Posterior cingulate gyrus (tissue), 11 donors: ENCODE measurements at regions not wholly inside any gene's neighbourhood (a gene's known extent, or its start where the extent isn't known, plus 50 kb on each side); places are given as distances from the start of the nearest gene placed in this dataset.

ENCODE experiments used
- DNase-seq, 10 donors: peaks; one replicate each; pipeline versions ENCODE4 v3.0.0 to v3.0.0-alpha.2; 2020 to 2021; ENCODE audit warnings: mixed read lengths in 3 of 10
- intact Hi-C: fragments of 100-400 bp; cut with DNase I; formaldehyde crosslinking; loops from one replicate; pipeline ENCODE4 v1.15.1; 2023

DNA sequence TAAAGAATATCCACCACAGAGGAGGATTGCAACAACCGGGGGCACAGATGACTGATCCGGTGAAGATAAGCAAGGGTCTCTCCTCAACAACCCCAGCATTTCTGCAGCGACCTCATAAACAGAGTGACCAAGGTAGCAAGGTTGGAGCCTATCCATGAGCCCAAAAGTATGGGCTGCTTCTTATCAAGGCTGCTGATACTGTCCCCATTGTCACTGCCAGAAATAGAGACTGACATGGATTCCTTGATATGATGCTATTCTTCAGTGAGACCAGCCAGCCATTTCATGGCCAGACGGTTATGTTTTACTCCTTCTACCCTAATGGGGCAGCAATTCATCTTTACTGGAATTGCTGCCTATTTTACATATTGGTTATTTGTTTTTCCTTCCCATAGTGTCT, 61.9 kb upstream of the ARHGAP5 start:
- intact Hi-C loops: no loop called here
- no peak for DNase-seq

DNA sequence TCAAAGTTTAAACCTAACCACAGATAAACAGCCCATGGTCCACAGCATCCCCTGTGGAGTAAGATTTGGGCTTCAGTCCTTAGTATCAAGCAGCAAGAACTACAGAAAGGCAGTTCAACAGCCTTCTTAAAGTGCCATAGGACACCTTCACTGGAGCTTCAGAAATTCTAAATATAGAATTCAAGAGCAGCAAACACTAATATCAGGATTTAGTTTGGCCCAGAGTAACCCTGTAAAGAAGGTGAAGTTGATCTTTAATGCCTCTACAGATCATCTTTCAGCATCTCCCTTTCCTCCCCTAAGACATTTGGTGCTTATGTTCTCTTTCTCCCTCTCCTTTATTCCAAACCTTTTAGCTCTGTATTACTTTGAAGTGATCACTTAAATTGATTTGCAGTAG, 59.5 kb upstream of the ARHGAP5 start:
- intact Hi-C loops: no loop called here
- no peak for DNase-seq

DNA sequence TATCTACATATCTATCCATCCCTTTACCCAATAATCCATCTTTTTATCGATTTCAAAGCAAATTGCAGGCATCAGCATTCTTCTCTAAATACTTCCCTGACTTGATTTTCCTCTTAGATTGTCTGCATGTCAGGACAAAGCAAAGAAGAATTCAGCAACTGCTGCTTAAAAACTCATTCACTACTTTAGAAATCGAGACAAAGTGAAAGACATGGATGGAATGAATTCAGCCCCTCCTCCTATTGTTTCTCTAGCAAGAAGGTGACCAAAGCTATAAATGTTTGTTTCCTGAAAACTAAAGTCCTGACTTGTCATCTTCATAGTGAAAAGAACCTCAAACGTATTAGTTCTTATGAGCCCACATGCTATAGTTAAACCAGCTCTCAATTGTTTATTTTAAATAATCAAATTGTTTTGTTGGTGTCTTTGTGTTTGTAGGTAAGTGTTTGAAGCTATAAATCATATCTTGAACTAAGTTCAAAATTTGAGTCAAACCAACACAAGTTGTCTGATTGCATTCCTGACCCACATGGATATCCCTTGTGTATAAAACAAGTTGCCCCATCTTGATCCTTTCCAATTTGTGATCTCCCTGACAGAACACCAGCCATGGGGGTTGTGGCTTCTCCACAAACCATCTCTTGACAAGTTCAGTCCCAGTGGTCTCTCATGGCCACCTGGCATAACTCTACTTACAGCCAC, 58.6 kb upstream of the ARHGAP5 start:
- no peak for DNase-seq
- intact Hi-C loops: no loop called here

DNA sequence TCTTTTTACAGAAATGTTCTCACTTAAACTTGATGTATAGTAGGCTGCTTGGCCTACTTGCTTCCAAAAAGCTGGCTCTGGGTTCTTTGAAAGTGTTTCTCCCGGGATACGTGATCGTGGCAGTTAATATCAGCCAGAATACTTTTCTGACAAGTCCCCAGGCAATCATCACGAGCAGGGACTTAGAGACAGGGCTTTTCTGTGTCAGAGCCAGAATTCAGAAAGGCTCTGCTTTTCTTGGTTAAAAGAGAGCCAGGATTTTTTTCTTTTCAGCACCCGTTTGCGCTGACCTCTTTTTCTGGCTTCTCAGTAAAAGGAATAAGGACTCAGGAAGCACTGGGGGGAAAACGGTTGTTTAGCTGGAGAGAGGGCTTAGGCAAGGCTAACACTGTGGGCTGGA, 57.8 kb upstream of the ARHGAP5 start:
- intact Hi-C loops: no loop called here
- DNase-seq: no peak

DNA sequence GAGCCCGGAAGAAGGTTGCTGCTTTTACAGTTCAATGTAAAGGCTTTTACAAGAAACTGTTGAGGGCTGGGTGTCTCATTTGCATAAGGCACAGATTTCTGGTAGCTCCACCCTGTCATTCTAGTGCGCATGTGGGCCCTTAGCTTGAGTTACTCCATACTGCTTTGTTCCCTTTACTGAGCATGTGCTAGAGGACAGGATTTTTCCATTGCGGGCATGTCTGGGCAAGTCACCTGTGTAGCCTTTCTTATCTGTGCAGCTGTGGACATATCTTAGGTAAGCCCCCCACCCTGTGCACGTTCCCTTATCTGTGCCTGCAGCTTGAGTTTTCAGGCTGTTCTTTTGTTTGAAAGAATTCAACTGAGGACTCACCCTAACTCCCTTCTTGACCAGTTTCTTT, 56.2 kb upstream of the ARHGAP5 start:
- DNase-seq: no peak
- intact Hi-C loops: no loop called here

DNA sequence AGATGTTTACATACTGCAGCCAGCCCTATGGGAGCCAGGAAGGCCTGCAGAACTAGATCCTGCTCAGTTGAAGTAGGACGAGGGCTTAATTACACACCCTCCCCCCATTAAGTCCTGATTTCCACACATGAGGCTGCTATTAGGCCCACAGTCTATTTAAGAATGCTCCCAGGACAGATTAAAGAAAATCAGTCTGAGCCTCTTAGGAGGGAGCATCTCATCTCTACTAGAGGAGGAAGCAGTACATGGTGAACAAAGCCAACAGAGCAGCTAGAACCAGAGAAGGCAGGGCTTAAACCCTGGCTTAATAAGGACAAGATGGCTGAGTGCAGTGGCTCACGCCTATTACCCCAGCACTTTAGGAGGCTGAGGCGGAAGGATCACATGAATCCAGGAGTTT, 55.8 kb upstream of the ARHGAP5 start:
- intact Hi-C loops: no loop called here
- DNase-seq: no peak

DNA sequence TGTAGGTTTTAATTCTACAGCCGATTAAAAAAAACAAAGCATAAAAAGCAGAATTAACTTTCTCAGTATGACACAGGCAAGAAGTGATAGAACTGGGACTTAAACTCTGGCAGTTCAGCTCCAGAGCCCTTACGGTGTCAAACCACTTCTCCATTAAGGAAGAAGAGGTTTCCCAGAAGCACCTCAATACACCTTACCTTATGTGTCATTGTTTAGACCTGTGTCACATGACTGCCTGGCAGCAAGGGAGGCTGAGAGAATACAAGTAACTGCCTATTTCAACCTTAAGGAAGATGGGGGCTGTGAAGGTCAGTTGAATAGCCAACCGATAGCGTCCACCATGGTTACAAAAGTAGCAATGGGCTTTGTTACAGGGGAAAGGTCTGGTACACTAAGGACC, 54.6 kb upstream of the ARHGAP5 start:
- no peak for DNase-seq
- intact Hi-C loops: no loop called here

DNA sequence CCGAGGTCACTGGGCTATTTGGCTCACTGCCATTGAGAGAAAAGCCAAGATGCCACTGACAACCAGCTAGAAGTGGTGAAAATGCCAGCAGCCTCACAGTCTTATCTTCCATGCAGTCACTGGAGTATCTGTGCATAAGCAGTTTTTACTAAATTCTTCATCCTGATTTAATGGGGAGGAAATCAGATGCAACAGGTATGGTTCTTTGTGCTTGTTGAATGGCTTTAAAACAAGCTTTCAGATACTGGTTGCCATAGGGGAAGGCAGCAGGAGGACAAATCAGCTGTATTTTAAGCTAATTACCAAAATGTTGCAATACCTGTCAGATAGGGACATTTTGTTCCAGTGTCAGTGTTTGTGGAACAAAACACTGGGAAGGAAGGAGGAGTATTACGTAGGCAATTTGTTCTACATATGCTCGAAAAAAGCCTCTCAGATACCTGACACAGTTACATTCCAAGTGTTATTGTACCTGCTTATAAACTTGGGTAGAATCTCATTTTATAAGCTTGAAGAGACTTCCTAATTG, 54.1 kb upstream of the ARHGAP5 start:
- intact Hi-C loops: no loop called here
- DNase-seq: no peak

DNA sequence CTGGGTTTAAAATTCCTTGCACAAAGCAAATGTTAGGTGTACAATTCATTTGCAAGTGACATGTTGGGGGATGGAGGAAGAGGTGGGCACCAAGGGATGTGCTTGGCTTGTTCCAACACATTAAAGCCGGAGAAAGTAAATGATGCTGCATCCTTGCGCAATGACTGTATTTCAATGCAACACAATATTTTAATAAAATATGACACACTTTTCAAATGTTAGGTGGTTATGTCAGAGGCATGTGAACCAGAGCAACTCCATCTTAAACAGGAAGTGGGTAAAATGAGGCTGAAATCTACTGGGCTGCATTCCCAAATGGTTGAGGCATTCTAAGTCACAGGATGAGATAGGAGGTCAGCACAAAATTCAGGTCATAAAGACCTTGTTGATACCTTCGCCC, 53.6 kb upstream of the ARHGAP5 start:
- intact Hi-C loops: no loop called here
- no peak for DNase-seq

DNA sequence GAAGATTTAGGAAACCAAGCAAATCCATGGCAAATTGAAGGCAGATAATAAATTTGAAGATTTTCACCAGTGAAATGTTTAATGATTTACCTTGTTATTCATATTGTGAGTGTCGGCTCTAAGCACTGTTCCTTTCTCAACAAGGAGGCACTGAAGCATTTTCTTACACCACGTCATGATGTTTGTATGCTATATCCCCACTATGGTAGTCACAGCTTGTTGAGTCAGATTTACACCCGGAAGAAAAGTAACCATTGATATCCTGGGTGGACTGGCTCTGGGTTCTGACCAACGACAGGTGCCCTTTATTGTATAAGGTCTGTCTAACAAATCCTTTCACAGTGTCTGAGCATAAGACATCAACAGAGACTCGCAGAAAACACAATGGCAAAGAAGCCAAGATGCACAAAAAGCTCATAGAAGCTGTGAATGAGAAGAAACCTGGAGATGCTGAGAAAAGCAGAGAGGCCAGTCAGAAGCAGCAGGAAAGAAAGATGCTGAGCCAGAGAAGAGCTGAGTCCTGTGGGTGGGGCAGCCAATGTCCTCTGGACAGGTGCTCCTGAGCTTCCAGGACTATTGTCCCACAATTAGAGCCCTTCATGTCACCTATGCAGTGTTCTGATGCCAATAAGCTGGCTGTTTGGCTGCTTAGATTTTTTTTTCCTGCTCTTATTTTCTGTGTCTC, 49.7 kb upstream of the ARHGAP5 start:
- intact Hi-C loops: no loop called here
- DNase-seq: no peak
